HL-60 (cell line): ENCODE measurements at regions not wholly inside any gene's neighbourhood (a gene's known extent, or its start where the extent isn't known, plus 50 kb on each side); places are given as distances from the start of the nearest gene placed in this dataset.

Source experiments
- DNase-seq, 2 experiments: peaks; one replicate each; pipeline ENCODE4 v3.0.0-alpha.2; 2010 to 2020; ENCODE audit warnings: low read depth in 1 of 2, low spot score in 1 of 2
- H3K27ac ChIP-seq: fragments of 250-450 bp; sonication (Bioruptor Pico); replicated peaks from 2 replicates; pipeline ENCODE4 v1.5.1; 2020; ENCODE audit warnings: mild to moderate bottlenecking, moderate library complexity
- H3K27me3 ChIP-seq: fragments of 250-450 bp; sonication (Bioruptor Pico); 2 replicates; pipeline ENCODE4 v1.5.1; 2021; ENCODE audit warnings: mild to moderate bottlenecking, moderate library complexity; ENCODE audit not compliant: insufficient read depth, poor library complexity, severe bottlenecking
- H3K4me3 ChIP-seq: replicated peaks from 2 replicates; pipeline ENCODE4 v1.5.1; 2011; ENCODE audit warnings: mild to moderate bottlenecking, control low read depth, low read length; ENCODE audit not compliant: insufficient read depth
- CTCF ChIP-seq: IDR thresholded peaks from one replicate; pipeline ENCODE4 v1.5.1; 2011; ENCODE audit warnings: low read length, control low read depth, inconsistent platforms; ENCODE audit not compliant: insufficient read depth
- GABPA ChIP-seq: IDR thresholded peaks from 2 replicates; pipeline ENCODE4 v1.6.1; 2012; ENCODE audit warnings: low read depth
- POLR2AphosphoS5 ChIP-seq: IDR thresholded peaks from 2 replicates; pipeline ENCODE4 v1.6.1; 2012; ENCODE audit warnings: low read depth
- REST ChIP-seq: IDR thresholded peaks from 2 replicates; pipeline ENCODE4 v1.6.1; 2012; ENCODE audit warnings: low read depth; ENCODE audit not compliant: insufficient replicate concordance
- SPI1 ChIP-seq: IDR thresholded peaks from 2 replicates; pipeline ENCODE4 v1.6.1; 2012; ENCODE audit warnings: low read depth, mild to moderate bottlenecking, borderline replicate concordance

GRCh38 chr7:19623676-19624075 lies 85.2 kb downstream of the POLR1F start:
- Histone ChIP-seq H3K4me3 (no peak overlapping the region), H3K27ac (no peak overlapping the region), H3K27me3 (no peaks in the 10 kb centered on the region)
- DNase-seq: no peak
- TF ChIP-seq CTCF (no peak), GABPA (no peak), POLR2AphosphoS5 (no peak), SPI1 (no peak)

- Histone ChIP-seq H3K4me3 (no peak overlapping the region), H3K27me3 (no peaks in the 10 kb centered on the region), H3K27ac (no peak overlapping the region)
- no peak for TF ChIP-seq CTCF
- no peak for TF ChIP-seq POLR2AphosphoS5
- TF ChIP-seq GABPA: no peak
- TF ChIP-seq REST: no peak
- no peak for TF ChIP-seq SPI1
- no peak for DNase-seq
These were observed 87.1 kb downstream of the POLR1F start for GRCh38 chr7:19621740-19622139.

- Histone ChIP-seq H3K27ac (no peak overlapping the region), H3K27me3 (no peaks in the 10 kb centered on the region), H3K4me3 (no peak overlapping the region)
- no peak for DNase-seq
- TF ChIP-seq REST (no peak), POLR2AphosphoS5 (no peak), GABPA (no peak), CTCF (no peak), SPI1 (no peak)
These were observed 88.4 kb downstream of the POLR1F start for GRCh38 chr7:19620470-19620869.

GRCh38 chr7:19619122-19619521 lies 89.7 kb downstream of the POLR1F start:
- peak in 1 of 2 experiments; percentile 5 for DNase-seq

More at GRCh38 chr7:19619122-19619521, 89.7 kb downstream of the POLR1F start:
- Histone ChIP-seq H3K4me3 (no peak overlapping the region), H3K27ac (no peak overlapping the region), H3K27me3 (no peaks in the 10 kb centered on the region)
- TF ChIP-seq REST: no peak
- TF ChIP-seq CTCF: no peak
- no peak for TF ChIP-seq SPI1
- no peak for TF ChIP-seq GABPA
